MM.1S (cell line): ENCODE measurements at regions not wholly inside any gene's neighbourhood (a gene's known extent, or its start where the extent isn't known, plus 50 kb on each side); places are given as distances from the start of the nearest gene placed in this dataset.

Source experiments
- CTCF ChIP-seq: fragments of 300-600 bp; sonication (generic); IDR thresholded peaks from 2 replicates; pipeline ENCODE4 v1.5.1; 2016; ENCODE audit warnings: antibody characterized with exemption, low read length, mixed read lengths
- EZH2 ChIP-seq: fragments of 300-600 bp; sonication (generic); optimal IDR thresholded peaks from 2 replicates; pipeline ENCODE3; 2017; ENCODE audit warnings: low read depth, mild to moderate bottlenecking, antibody characterized with exemption, low read length, mixed read lengths
- EZH2phosphoT487 ChIP-seq: fragments of 300-600 bp; sonication (generic); IDR thresholded peaks from 2 replicates; pipeline ENCODE4 v1.6.1; 2018; ENCODE audit warnings: antibody characterized with exemption, low read length

- TF ChIP-seq CTCF (no peak), EZH2 (no peak), EZH2phosphoT487 (no peak)
These were observed 476.4 kb upstream of the CHST9 start for GRCh38 chr18:27661320-27662018.
